ENCODE measurements at regions not wholly inside any gene's neighbourhood (a gene's known extent, or its start where the extent isn't known, plus 50 kb on each side); places are given as distances from the start of the nearest gene placed in this dataset.

DNA sequence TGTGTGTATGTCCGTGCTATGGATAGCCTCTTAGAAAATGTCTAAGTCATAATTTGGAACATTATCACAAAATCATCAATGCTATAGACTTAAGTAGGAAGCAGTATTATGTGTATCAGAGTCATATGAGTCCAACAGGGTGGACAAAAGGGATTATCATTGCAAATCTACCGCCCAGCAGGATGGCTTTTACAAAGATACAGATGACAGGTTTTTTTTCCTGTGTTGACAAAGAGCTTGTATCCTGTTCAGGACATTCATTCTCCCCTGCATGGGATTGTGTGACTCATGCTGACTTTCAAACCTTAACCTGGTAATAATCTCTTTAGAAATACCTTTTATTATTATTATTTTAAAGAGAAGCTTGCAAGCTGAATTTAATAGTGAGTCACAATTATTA, 310.3 kb upstream of the GNPDA2 start:
- TF ChIP-seq, protein P1, sequence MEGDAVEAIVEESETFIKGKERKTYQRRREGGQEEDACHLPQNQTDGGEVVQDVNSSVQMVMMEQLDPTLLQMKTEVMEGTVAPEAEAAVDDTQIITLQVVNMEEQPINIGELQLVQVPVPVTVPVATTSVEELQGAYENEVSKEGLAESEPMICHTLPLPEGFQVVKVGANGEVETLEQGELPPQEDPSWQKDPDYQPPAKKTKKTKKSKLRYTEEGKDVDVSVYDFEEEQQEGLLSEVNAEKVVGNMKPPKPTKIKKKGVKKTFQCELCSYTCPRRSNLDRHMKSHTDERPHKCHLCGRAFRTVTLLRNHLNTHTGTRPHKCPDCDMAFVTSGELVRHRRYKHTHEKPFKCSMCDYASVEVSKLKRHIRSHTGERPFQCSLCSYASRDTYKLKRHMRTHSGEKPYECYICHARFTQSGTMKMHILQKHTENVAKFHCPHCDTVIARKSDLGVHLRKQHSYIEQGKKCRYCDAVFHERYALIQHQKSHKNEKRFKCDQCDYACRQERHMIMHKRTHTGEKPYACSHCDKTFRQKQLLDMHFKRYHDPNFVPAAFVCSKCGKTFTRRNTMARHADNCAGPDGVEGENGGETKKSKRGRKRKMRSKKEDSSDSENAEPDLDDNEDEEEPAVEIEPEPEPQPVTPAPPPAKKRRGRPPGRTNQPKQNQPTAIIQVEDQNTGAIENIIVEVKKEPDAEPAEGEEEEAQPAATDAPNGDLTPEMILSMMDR (IDR thresholded peaks at IDR 0.05), result no peak
- TF ChIP-seq POLR2A (IDR thresholded peaks at IDR 0.05), result no peak

Data from uterus (tissue), 2 donors.